Stimulated activated CD4-positive, alpha-beta T cell treated with anti-CD3 and anti-CD28 coated beads, Interleukin-1b, Interleukin-23, amount 100 ng/mL, for 48 hours (primary cell): ENCODE measurements at regions not wholly inside any gene's neighbourhood (a gene's known extent, or its start where the extent isn't known, plus 50 kb on each side); places are given as distances from the start of the nearest gene placed in this dataset.

ENCODE experiments used
- DNase-seq: peaks from one replicate; pipeline ENCODE4 v3.0.0-alpha.2; 2020

GRCh38 chr13:48181482-48182145 lies 51.4 kb upstream of the ITM2B start:
- DNase-seq = no peak

- no peak for DNase-seq
These were observed 54.9 kb upstream of the ITM2B start for GRCh38 chr13:48178126-48178525.

- no peak for DNase-seq
These were observed 56.2 kb upstream of the ITM2B start for GRCh38 chr13:48176781-48177180.

- no peak for DNase-seq
These were observed 57.8 kb upstream of the ITM2B start for GRCh38 chr13:48175185-48175584.

- no peak for DNase-seq
These were observed 65.1 kb upstream of the ITM2B start for GRCh38 chr13:48167866-48168265.

GRCh38 chr13:48165727-48166126 lies 67.3 kb upstream of the ITM2B start:
- DNase-seq = no peak

- no peak for DNase-seq
These were observed 67.9 kb upstream of the ITM2B start for GRCh38 chr13:48165063-48165462.

GRCh38 chr13:48163061-48163460 lies 68.2 kb upstream of the MED4 start:
- no peak for DNase-seq

GRCh38 chr13:48162217-48162616 lies 67.3 kb upstream of the MED4 start:
- no peak for DNase-seq

GRCh38 chr13:48161530-48162179 lies 66.8 kb upstream of the MED4 start:
- no peak for DNase-seq

- DNase-seq = no peak
These were observed 65.8 kb upstream of the MED4 start for GRCh38 chr13:48160606-48161278.

- no peak for DNase-seq
These were observed 64.9 kb upstream of the MED4 start for GRCh38 chr13:48159826-48160225.

GRCh38 chr13:48159401-48159800 lies 64.5 kb upstream of the MED4 start:
- no peak for DNase-seq

- no peak for DNase-seq
These were observed 64.0 kb upstream of the MED4 start for GRCh38 chr13:48158915-48159314.

GRCh38 chr13:48158290-48158689 lies 63.4 kb upstream of the MED4 start:
- DNase-seq = no peak

GRCh38 chr13:48156466-48156865 lies 61.6 kb upstream of the MED4 start:
- DNase-seq = peak; percentile 77

GRCh38 chr13:48155848-48156247 lies 60.9 kb upstream of the MED4 start:
- DNase-seq = no peak

- DNase-seq = no peak
These were observed 59.8 kb upstream of the MED4 start for GRCh38 chr13:48154671-48155070.

- no peak for DNase-seq
These were observed 58.3 kb upstream of the MED4 start for GRCh38 chr13:48153186-48153585.

- DNase-seq = no peak
These were observed 56.7 kb upstream of the MED4 start for GRCh38 chr13:48151363-48152161.

- no peak for DNase-seq
These were observed 53.5 kb upstream of the MED4 start for GRCh38 chr13:48148454-48148853.

- DNase-seq = no peak
These were observed 51.7 kb upstream of the MED4 start for GRCh38 chr13:48146636-48147035.

GRCh38 chr13:48146122-48146521 lies 51.2 kb upstream of the MED4 start:
- DNase-seq = no peak
